ENCODE measurements at regions not wholly inside any gene's neighbourhood (a gene's known extent, or its start where the extent isn't known, plus 50 kb on each side); places are given as distances from the start of the nearest gene placed in this dataset.

- Histone ChIP-seq H3K36me3 (no peaks in the 10 kb centered on the region), H3K9ac (no peak overlapping the region), H2AFZ (replicated peaks) (no peak overlapping the region), H3K9me3 (ENCODE audit: low read depth) (no peaks in the 10 kb centered on the region), H3K4me1 (peaks cover 7% of the 10 kb centered on the region), H3K27ac (no peak overlapping the region), H3F3A (ENCODE audit: low read depth) (no peaks in the 10 kb centered on the region), H3K79me2 (ENCODE audit: low read depth) (no peaks in the 10 kb centered on the region), H4K20me1 (ENCODE audit: low read depth) (no peaks in the 10 kb centered on the region), H3K4me2 (no peak overlapping the region), H3K4me3 (no peak overlapping the region), H3K27me3 (no peaks in the 10 kb centered on the region)
- H3K27ac Mint-ChIP-seq = no peak overlapping the region
- no peak overlapping the region for H3K4me3 Mint-ChIP-seq
- H3K36me3 Mint-ChIP-seq = no peaks in the 10 kb centered on the region
- H3K4me1 Mint-ChIP-seq = peaks cover 13% of the 10 kb centered on the region
- TF ChIP-seq EZH2phosphoT487 (IDR thresholded peaks at IDR 0.05) (no peak), EZH2 (IDR thresholded peaks at IDR 0.05) (no peak), CTCF (IDR thresholded peaks at IDR 0.05) (no peak)
- DNase-seq (ENCODE audit: low spot score) = no peak
- H3K9me3 Mint-ChIP-seq = no peaks in the 10 kb centered on the region
- no peaks in the 10 kb centered on the region for H3K27me3 Mint-ChIP-seq (ENCODE audit: insufficient read depth, low read depth)
Observed at GRCh38 chr22:23392420-23393121, 187.5 kb downstream of the IGLL1 start.

- H3K9me3 Mint-ChIP-seq = no peaks in the 10 kb centered on the region
- H3F3A ChIP-seq (ENCODE audit: low read depth) = no peaks in the 10 kb centered on the region
- no peak for DNase-seq (ENCODE audit: low spot score)
- H2AFZ ChIP-seq (replicated peaks) = no peak overlapping the region
- no peaks in the 10 kb centered on the region for H3K79me2 ChIP-seq (ENCODE audit: low read depth)
- peaks cover 10% of the 10 kb centered on the region for H3K4me1 Mint-ChIP-seq
- H3K9ac ChIP-seq = no peak overlapping the region
- H3K4me3 Mint-ChIP-seq = no peak overlapping the region
- no peak for TF ChIP-seq EZH2 (IDR thresholded peaks at IDR 0.05)
- TF ChIP-seq CTCF (IDR thresholded peaks at IDR 0.05) = no peak
- TF ChIP-seq EZH2phosphoT487 (IDR thresholded peaks at IDR 0.05) = no peak
- no peaks in the 10 kb centered on the region for H3K36me3 ChIP-seq
- no peak overlapping the region for H3K27ac Mint-ChIP-seq
- no peak overlapping the region for H3K4me3 ChIP-seq
- H3K4me1 ChIP-seq = peaks cover 7% of the 10 kb centered on the region
- no peak overlapping the region for H3K27ac ChIP-seq
- H4K20me1 ChIP-seq (ENCODE audit: low read depth) = no peaks in the 10 kb centered on the region
- no peak overlapping the region for H3K4me2 ChIP-seq
- no peaks in the 10 kb centered on the region for H3K27me3 ChIP-seq
- no peaks in the 10 kb centered on the region for H3K9me3 ChIP-seq (ENCODE audit: low read depth)
- no peaks in the 10 kb centered on the region for H3K36me3 Mint-ChIP-seq
- no peaks in the 10 kb centered on the region for H3K27me3 Mint-ChIP-seq (ENCODE audit: insufficient read depth, low read depth)
Observed at GRCh38 chr22:23391022-23391421, 189.1 kb downstream of the IGLL1 start.

DNA sequence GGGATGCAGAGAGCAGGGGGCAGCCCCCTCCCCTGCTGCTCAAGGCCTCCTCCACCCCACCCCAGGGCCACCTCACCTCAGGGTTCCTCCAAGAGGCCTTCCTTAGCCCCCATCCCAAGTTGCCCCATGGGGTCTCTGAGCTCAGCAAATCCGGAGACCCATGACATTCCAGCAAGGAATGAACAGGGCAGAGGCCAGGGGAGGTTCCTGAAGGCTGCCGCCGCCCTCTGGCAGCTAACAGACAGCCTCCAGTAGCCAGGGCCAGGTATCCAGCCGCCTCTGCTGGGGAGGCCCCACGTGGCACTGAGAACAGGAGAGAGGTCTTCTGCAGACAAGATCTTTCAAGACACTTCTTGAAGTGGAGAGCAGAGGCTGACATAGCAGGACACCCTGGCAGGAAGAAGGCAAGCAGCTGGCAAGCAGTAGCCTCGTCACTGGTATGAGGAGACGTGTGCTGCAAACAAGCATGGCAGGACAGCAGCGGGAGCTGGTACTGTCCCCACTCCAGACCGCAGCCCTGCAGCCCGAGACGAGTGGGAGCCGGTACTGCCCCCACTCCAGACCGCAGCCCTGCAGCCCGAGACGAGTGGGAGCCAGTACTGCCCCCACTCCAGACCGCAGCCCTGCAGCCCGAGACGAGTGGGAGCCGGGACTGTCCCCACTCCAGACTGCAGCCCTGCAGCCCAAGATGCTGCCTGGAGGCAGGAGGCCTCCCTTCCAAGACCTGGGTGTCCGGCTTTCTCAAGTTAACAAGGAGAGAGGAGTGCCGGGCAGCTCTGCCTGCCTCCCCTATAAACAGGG, 190.6 kb downstream of the IGLL1 start:
- Histone ChIP-seq H3K4me1 (peaks cover 7% of the 10 kb centered on the region), H3K27ac (no peak overlapping the region), H3K9me3 (ENCODE audit: low read depth) (no peaks in the 10 kb centered on the region), H3F3A (ENCODE audit: low read depth) (no peaks in the 10 kb centered on the region), H3K36me3 (no peaks in the 10 kb centered on the region), H3K4me3 (no peak overlapping the region), H2AFZ (replicated peaks) (no peak overlapping the region), H3K9ac (no peak overlapping the region), H4K20me1 (ENCODE audit: low read depth) (no peaks in the 10 kb centered on the region), H3K4me2 (no peak overlapping the region), H3K27me3 (no peaks in the 10 kb centered on the region), H3K79me2 (ENCODE audit: low read depth) (no peaks in the 10 kb centered on the region)
- TF ChIP-seq EZH2phosphoT487 (IDR thresholded peaks at IDR 0.05) (no peak), CTCF (IDR thresholded peaks at IDR 0.05) (no peak), EZH2 (IDR thresholded peaks at IDR 0.05) (no peak)
- Mint-ChIP-seq H3K9me3 (no peaks in the 10 kb centered on the region), H3K27me3 (ENCODE audit: insufficient read depth, low read depth) (no peaks in the 10 kb centered on the region), H3K4me1 (peaks cover 16% of the 10 kb centered on the region), H3K36me3 (no peaks in the 10 kb centered on the region), H3K27ac (peak overlapping the region; percentile 88), H3K4me3 (no peak overlapping the region)
- DNase-seq (ENCODE audit: low spot score) = peak; percentile 56

Measured in neural progenitor cell (in vitro differentiated cells).